Endothelial cell of umbilical vein (primary cell): ENCODE measurements at regions not wholly inside any gene's neighbourhood (a gene's known extent, or its start where the extent isn't known, plus 50 kb on each side); places are given as distances from the start of the nearest gene placed in this dataset.

Source experiments
- BruUV-seq: library from RNA; stranded (reverse); fragments of 400-500 nt; replicated peaks from 2 replicates; lab custom pipeline; 2021; lab: Mats Ljungman, UMichigan
- CTCF ChIA-PET: fragments of 300-600, 350-600 bp; sonication (Branson Sonifier 250); formaldehyde crosslinking; loops from one replicate; lab custom pipeline; 2021; ENCODE audit warnings: antibody characterized with exemption, inconsistent platforms; lab: Charles Lee
- POLR2A ChIA-PET: fragments of 300-600, 350-600 bp; sonication (Branson Sonifier 250); formaldehyde crosslinking; loops from one replicate; lab custom pipeline; 2021; ENCODE audit warnings: antibody characterized with exemption, inconsistent platforms; lab: Charles Lee
- DNase-seq: peaks from one replicate; pipeline ENCODE4 v3.0.0-alpha.2; 2011; ENCODE audit warnings: low read depth, low spot score
- FAIRE-seq: peaks from 2 replicates; lab custom pipeline; 2011; peaks lifted over from hg19 to GRCh38; lab: Jason Lieb, UNC
- H2AFZ ChIP-seq: 2 replicates; pipeline ENCODE4 v1.6.0; 2012; ENCODE audit warnings: low read depth, low read length, control low read depth, inconsistent platforms
- H3K27ac ChIP-seq: 2 replicates; pipeline ENCODE4 v1.5.1; 2011; ENCODE audit warnings: low read depth, mild to moderate bottlenecking, control low read depth, low read length, moderate library complexity; ENCODE audit not compliant: insufficient read depth
- H3K27me3 ChIP-seq, 2 experiments: 2 replicates each; pipeline versions ENCODE4 v1.6.0 to v1.6.1; 2011; ENCODE audit warnings: low read length in 2 of 2, mixed read lengths in 1 of 2; ENCODE audit not compliant: control insufficient read depth in 2 of 2, insufficient read depth in 2 of 2
- H3K36me3 ChIP-seq, 2 experiments: 2 replicates in 1 of 2; 3 replicates in 1 of 2; pipeline ENCODE4 v1.5.1; 2011; ENCODE audit warnings: low read length in 2 of 2, mild to moderate bottlenecking in 1 of 2, moderate library complexity in 1 of 2; ENCODE audit not compliant: control insufficient read depth in 2 of 2, insufficient read depth in 2 of 2; ENCODE audit errors: extremely low read depth in 1 of 2
- H3K4me1 ChIP-seq: 3 replicates; pipeline ENCODE4 v1.5.1; 2011; ENCODE audit warnings: mild to moderate bottlenecking, low read length; ENCODE audit not compliant: control insufficient read depth, insufficient read depth; ENCODE audit errors: extremely low read depth
- H3K4me2 ChIP-seq: 2 replicates; pipeline ENCODE4 v1.6.1; 2011; ENCODE audit warnings: low read length, control low read depth, mixed read lengths; ENCODE audit not compliant: insufficient read depth
- H3K4me3 ChIP-seq, 3 experiments: fragments of 200-600 bp in 1 of 3; sonication (generic), shearing (Covaris generic) in 1 of 3; replicated peaks in 1 of 3; 2 replicates each; pipeline ENCODE4 v1.5.1; 2011 to 2016; ENCODE audit warnings: control low read depth in 3 of 3, low read length in 3 of 3, mild to moderate bottlenecking in 2 of 3, inconsistent platforms in 1 of 3, low read depth in 1 of 3, moderate library complexity in 1 of 3; ENCODE audit not compliant: insufficient read depth in 1 of 3
- H3K79me2 ChIP-seq: 2 replicates; pipeline ENCODE4 v1.6.0; 2012; ENCODE audit warnings: low read length, inconsistent platforms; ENCODE audit not compliant: control insufficient read depth, insufficient read depth
- H3K9ac ChIP-seq: replicated peaks from 2 replicates; pipeline ENCODE3; 2011; ENCODE audit warnings: low read length, control low read depth; ENCODE audit not compliant: insufficient read depth; ENCODE audit errors: extremely low read depth
- H3K9me1 ChIP-seq: replicated peaks from 3 replicates; pipeline ENCODE4 v1.6.0; 2011; ENCODE audit warnings: mild to moderate bottlenecking, low read length; ENCODE audit not compliant: control insufficient read depth, insufficient read depth; ENCODE audit errors: extremely low read depth
- H3K9me3 ChIP-seq: replicated peaks from 2 replicates; pipeline ENCODE4 v1.5.1; 2012; ENCODE audit warnings: low read length, inconsistent platforms; ENCODE audit not compliant: control insufficient read depth, insufficient read depth
- H4K20me1 ChIP-seq: replicated peaks from 2 replicates; pipeline ENCODE3; 2011; ENCODE audit warnings: mild to moderate bottlenecking, low read length; ENCODE audit not compliant: control insufficient read depth, insufficient read depth; ENCODE audit errors: extremely low read depth
- CTCF ChIP-seq, 2 donors: IDR thresholded peaks; 1 replicate in 1 of 2; 2 replicates in 1 of 2; pipeline ENCODE4 v1.5.1; 2011; ENCODE audit warnings: low read length in 2 of 2, mild to moderate bottlenecking in 2 of 2, moderate library complexity in 2 of 2, control low read depth in 1 of 2, inconsistent platforms in 1 of 2, low read depth in 1 of 2; ENCODE audit not compliant: insufficient read depth in 1 of 2; ENCODE audit errors: extremely low read depth in 1 of 2
- EZH2 ChIP-seq: IDR thresholded peaks from 2 replicates; pipeline ENCODE4 v1.6.1; 2012; ENCODE audit warnings: borderline replicate concordance, low read depth, mild to moderate bottlenecking, moderate library complexity, low read length, inconsistent platforms; ENCODE audit not compliant: severe bottlenecking
- FOS ChIP-seq: IDR thresholded peaks from 2 replicates; pipeline ENCODE4 v1.6.1; 2011; ENCODE audit warnings: mild to moderate bottlenecking, low read length, moderate library complexity, borderline replicate concordance; ENCODE audit not compliant: insufficient read depth
- GATA2 ChIP-seq: IDR thresholded peaks from 2 replicates; pipeline ENCODE4 v1.7.0; 2011; ENCODE audit warnings: low read depth, mild to moderate bottlenecking, moderate library complexity, mixed read lengths, low read length; ENCODE audit not compliant: insufficient read length, insufficient read depth
- JUN ChIP-seq: IDR thresholded peaks from 2 replicates; pipeline ENCODE4 v1.6.1; 2011; ENCODE audit warnings: borderline replicate concordance, low read depth; ENCODE audit not compliant: insufficient read length, insufficient read depth
- MAX ChIP-seq: IDR thresholded peaks from 2 replicates; pipeline ENCODE4 v1.6.1; 2011; ENCODE audit not compliant: insufficient read depth, insufficient read length
- MYC ChIP-seq: IDR thresholded peaks from one replicate; pipeline ENCODE4 v1.6.1; 2011; ENCODE audit warnings: mild to moderate bottlenecking, low read depth, low read length
- POLR2A ChIP-seq: IDR thresholded peaks from 2 replicates; pipeline ENCODE4 v1.6.1; 2012; ENCODE audit warnings: low read depth, mild to moderate bottlenecking, control low read depth, low read length
- POLR2AphosphoS5 ChIP-seq: IDR thresholded peaks from 2 replicates; pipeline ENCODE4 v1.6.1; 2012; ENCODE audit warnings: low read depth, mild to moderate bottlenecking, control low read depth, low read length, moderate library complexity; ENCODE audit not compliant: insufficient read depth
- dilution Hi-C: fragments of 300-500 bp; cut with MboI; formaldehyde crosslinking; loops from one replicate; pipeline ENCODE4 v1.15.0; 2019; ENCODE audit warnings: low sequenced_read_pairs; ENCODE audit not compliant: extremely low pct_ligation_motif_present
- intact Hi-C: fragments of 100-400 bp; cut with micrococcal nuclease; formaldehyde crosslinking; loops from one replicate; pipeline ENCODE4 v1.10.0; 2022

- peaks cover 20% of the 10 kb centered on the region for H3K4me1 ChIP-seq
- ChIA-PET POLR2A (no interaction called here), CTCF (interaction anchor here (1.8 kb wide), 1 partner anchor 143 kb away, joined by 8 read pairs; no protein-coding TSS in a partner anchor)
- DNase-seq (peak; percentile 22), FAIRE-seq (no peak)
- H3K27ac ChIP-seq: peak overlapping the region; percentile 48
- H4K20me1 ChIP-seq: no peaks in the 10 kb centered on the region
- H3K9me1 ChIP-seq: no peaks in the 10 kb centered on the region
- H3K4me3 ChIP-seq: no peak overlapping the region
- H3K27me3 ChIP-seq: no peaks in the 10 kb centered on the region
- no peaks in the 10 kb centered on the region for H3K36me3 ChIP-seq
- H3K9me3 ChIP-seq: no peaks in the 10 kb centered on the region
- H3K9ac ChIP-seq: no peak overlapping the region
- no peak for TF ChIP-seq JUN
- no peak for TF ChIP-seq POLR2AphosphoS5
- no peak for TF ChIP-seq EZH2
- TF ChIP-seq GATA2: no peak
- no peak for TF ChIP-seq FOS
- TF ChIP-seq POLR2A: no peak
- no peak for TF ChIP-seq MYC
- TF ChIP-seq MAX: no peak
- TF ChIP-seq CTCF (IDR thresholded peaks at IDR 0.05; ENCODE audit: extremely low read depth in 1 of 2, insufficient read depth in 1 of 2, low read depth in 1 of 2, low read length in 2 of 2): no peak
- dilution Hi-C loops (no loop called here), intact Hi-C loops (loop anchor here (1.0 kb wide), 1 partner anchor 94 kb away; no protein-coding TSS in a partner anchor)
- H3K4me2 ChIP-seq: peak overlapping the region; percentile 55
- H3K79me2 ChIP-seq: no peaks in the 10 kb centered on the region
- H2AFZ ChIP-seq: peak overlapping the region; percentile 53
- no TSS peak for BruUV-seq
Observed at GRCh38 chr2:48249631-48250473, 64.6 kb upstream of the FOXN2 start.
